Anterior cingulate cortex (tissue), 58 donors: ENCODE measurements at regions not wholly inside any gene's neighbourhood (a gene's known extent, or its start where the extent isn't known, plus 50 kb on each side); places are given as distances from the start of the nearest gene placed in this dataset.
"Not testable (repeated sequence)": the region's sequence is repeated elsewhere in the genome, so short reads cannot be mapped to it uniquely, and the experiment has no call there.

Source experiments
- DNase-seq, 58 donors: peaks; one replicate each; lab custom pipeline; 2025; lab: John Stamatoyannopoulos, UW

DNA sequence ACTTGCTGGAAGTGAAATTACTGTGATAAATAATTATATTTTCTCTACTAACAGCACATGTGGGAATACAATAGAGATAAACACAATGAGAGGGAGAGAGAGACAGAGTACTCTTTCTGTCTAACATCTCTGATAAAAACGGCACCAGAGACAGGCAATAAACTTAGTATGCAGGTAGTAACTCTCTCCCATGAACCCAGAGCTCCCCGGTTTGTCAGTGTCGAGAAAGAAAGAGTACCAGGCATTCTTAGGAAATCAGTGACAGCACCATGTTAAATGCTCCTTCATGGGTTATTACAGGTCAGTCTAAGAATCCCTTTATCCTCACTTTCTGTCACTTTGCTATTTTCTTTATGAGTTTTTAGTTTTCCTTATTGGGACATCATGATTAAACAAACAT, 110.7 kb upstream of the EPHA3 start:
- DNase-seq = no peak

GRCh38 chr3:88997260-88997659, 110.2 kb upstream of the EPHA3 start:
- no peak for DNase-seq

DNA sequence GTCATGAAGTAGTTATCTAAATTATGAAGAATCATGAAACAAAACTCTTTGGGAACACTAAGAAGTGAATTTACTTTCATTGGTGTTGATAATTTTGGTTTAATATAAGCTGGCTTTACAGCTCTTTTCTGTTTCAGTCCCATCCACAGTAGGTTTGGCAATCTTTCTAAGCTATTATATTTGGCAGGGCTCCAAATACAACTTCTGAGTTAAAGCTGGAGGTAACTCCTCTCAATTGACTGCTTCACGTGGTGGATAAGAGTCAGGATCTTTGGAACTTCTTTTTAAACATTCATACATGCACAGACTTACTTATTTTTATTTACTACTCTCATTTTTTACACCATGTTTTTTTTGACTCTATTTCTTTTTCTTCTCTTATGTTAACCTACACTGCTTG, 106.5 kb upstream of the EPHA3 start:
- DNase-seq = no peak

DNA sequence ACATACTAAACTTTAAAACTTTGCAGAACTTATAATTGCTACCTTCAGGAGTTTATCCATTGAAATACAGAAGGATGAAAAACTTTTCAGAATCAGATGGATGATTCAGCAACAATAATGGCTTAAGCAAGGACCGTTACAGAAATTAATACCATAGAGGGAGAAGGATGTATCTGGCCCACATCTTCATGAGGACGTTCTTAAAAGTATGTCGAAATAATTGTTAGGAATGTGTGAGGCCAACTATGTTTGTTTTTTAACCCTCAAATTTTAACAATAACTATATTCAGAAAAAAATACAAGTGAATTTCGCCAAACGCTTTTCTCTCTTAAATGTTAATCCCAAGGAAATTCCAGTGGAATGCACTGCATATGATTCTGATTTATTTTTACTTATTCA, 105.2 kb upstream of the EPHA3 start:
- no peak for DNase-seq

DNA sequence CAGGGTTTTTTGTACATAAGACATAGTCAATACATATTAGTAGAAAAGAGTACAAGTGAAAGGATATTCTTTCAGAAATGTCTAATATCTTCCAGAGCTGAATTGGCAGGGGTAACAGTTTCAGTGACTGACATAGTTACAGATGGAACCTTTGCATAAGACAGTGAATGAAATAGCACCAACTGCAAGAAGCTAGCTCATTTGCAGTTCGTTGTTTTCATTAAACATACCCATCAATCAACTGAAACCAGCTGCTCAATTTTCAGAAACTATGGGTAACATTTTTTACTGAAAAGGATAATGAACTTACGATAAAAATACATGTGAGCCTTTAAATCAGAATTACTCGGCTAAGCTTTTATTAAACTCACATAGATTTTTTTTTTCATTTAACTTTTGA, 93.9 kb upstream of the EPHA3 start:
- peak in 1 of 58 donors; percentile 3 for DNase-seq

DNA sequence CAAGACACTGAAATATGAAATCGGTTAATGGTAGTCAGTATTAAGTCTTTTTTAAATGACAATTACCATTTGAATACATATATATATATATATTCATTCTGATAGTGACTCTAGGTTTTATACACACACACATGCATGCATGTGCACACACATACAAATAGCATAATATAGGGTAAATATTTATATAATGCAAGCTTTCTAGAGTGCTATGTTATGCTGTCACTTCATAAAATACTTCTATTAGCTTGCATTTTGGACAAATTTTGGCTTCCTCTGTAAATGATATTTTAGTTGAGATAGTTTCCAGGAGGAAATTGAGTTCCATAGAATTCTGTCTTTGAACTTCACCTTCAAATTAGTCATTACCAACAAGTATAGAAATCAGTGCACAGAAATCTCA, 89.9 kb upstream of the EPHA3 start:
- no peak for DNase-seq

- DNase-seq = peak in 2 of 58 donors; percentile 4 to 16
These were observed 82.2 kb upstream of the EPHA3 start for GRCh38 chr3:89025185-89025584.

DNA sequence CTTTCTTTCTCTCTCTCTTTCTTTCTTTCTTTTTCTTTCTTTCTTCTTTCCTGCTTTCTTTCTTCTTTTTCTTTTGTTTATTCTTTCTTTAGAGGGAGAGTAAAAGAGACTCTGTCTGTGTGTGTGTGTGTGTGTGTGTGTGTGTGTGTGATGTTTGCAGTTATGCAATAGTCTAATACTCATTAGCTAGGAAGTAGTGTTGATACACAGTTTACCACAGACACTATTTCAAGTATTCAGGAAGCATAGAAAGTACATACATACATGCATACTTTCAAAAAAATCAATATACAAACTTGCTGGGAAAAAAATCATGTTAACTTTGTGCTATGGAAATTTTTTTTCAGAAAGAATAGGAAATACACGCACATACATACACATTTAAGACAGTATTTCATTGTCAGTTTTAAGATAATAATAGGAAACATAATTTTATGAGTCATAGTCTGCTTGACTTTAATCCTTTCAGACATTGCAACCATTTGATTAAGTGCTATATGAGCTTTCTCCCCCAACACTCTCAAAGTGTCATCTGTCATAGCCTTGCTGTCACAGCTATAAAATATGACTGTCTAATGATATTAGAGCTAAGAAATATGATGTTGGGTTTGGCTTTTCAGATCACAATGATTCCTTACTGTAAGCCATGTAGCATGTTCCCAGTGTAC, 74.9 kb upstream of the EPHA3 start:
- no peak for DNase-seq

DNA sequence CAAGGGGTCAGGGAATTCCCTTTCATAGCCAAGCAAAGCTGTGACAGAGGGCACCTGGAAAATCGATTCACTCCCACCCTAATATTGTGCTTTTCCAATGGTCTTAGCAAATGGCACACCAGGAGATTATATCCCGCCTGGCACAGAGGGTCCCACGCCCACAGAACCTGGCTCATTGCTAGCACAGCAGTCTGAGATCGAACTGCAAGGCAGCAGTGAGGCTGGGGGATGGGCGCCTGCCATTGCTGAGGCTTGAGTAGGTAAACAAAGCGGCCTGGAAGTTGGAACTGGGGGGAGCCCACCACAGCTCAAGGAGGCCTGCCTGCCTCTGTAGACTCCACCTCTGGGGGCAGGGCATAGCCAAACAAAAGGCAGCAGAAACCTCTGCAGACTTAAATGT, 72.7 kb upstream of the EPHA3 start:
- DNase-seq = not testable (repeated sequence)

DNA sequence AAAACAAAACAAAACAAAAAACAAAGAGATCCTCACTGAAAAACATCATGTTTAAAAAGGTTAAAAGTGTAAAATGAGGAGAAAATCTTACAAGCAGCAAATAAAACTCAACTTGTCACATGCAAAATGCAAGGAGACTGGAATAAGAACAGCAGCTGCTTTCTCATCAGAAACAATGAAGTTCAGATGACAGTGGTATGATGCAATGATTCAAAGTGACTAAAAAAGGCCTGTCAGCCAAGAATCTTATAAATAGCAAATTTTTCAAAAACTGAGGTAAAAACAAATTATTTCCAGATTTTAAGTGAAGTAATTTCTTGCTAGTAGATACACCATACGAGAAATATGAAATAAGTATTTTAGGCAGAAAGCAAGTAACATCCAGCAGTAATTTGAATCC, 68.6 kb upstream of the EPHA3 start:
- no peak for DNase-seq

DNA sequence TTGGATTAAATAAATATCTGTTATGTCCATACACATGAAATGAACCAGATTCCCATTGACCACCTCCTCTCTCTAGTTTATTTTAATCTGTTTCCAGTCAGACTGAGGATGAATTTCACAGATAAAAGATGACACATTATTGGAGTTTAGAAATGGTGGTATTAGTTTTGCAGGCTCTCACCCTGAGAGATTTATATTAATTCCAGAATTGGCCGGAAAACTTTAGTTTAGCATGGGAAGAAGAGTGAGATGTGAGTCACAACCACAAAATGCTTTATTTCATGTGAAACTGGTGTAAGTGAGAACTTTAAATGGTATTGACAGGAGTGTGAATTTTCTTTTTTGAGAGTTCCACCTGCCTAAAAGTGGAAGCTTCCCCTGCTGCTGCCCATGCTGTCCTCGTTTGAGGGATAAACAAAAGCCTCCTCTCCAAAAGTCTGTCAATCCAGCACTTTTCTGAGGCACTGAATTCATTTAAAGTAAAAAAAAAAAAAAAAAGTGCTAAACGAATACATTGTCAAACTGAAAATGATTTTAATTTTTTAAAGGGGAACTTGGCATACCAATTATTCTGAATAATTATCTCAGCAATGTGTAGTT, 65.1 kb upstream of the EPHA3 start:
- DNase-seq = peak in 2 of 58 donors; percentile 0 to 5

DNA sequence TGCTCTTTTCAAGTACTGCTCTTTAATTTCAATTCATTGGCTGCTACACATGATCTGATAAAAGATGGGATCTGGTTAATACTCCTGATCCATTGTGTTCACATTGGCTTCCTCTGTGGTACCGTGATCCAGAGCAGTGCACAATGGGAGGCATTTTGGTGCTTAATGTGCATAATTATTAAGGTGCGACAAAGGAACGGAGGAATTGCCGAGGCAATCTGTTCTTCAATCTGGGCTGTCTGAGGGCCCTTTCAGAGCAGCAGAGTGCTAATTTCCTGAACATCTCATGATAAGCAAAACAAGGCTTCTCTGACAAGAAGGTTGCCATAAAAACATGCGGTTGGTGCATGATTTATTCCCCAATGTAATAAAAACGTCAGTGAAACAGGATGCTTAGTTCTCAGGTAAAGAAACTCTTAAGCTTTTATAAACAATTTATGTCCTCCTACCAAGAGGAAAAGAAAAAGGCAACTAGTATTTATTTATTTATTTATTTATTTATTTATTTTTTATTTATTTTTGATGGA, 64.0 kb upstream of the EPHA3 start:
- DNase-seq = no peak

GRCh38 chr3:89046661-89047060, 60.8 kb upstream of the EPHA3 start:
- DNase-seq = no peak

GRCh38 chr3:89049119-89049518, 58.3 kb upstream of the EPHA3 start:
- DNase-seq = no peak

DNA sequence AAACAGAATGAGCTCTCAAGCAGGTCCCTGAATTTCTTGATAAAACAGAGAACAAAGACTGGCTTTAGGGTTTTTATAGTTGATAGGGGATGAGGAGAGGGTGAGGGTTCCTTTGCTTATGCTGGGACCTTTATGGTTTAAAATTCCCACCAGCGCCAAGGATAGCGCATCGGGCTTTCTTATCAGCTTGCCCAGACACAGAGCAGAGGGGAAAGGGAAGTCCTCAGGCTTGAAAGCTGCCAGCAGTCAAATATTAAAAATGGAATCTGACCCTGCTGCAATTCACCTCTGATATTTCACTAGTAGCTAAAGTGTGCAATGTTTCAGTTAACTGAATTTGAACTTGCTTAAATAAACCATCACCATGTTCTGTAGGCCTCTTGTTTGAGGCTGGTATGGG, 55.0 kb upstream of the EPHA3 start:
- DNase-seq = no peak

DNA sequence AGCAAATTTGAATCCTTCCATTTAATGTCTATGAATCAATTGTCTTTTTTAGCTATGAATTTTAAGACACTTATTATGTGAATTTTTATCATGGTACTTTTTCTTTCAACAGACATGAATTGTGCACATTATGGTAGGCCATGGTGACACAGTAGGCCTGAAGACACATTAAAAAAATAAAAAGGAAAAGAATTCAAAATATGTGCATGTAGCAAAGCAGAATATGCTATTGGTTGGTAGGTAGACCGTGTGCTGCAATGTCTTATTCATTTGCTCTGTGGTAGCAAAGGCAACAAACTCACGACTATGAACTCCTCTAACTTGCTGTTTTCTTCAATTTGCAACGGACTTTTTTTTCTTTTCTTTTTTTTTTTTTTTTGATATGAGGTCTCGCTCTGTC, 50.0 kb upstream of the EPHA3 start:
- no peak for DNase-seq
